GM18511 (cell line): ENCODE measurements at regions not wholly inside any gene's neighbourhood (a gene's known extent, or its start where the extent isn't known, plus 50 kb on each side); places are given as distances from the start of the nearest gene placed in this dataset.

Experiments
- ATAC-seq: cut with Tn5 transposase; IDR thresholded peaks from one replicate; pipeline ENCODE4 v1.9.1; 2021; ENCODE audit warnings: mild to moderate bottlenecking, moderate library complexity; ENCODE audit not compliant: unreplicated experiment

DNA sequence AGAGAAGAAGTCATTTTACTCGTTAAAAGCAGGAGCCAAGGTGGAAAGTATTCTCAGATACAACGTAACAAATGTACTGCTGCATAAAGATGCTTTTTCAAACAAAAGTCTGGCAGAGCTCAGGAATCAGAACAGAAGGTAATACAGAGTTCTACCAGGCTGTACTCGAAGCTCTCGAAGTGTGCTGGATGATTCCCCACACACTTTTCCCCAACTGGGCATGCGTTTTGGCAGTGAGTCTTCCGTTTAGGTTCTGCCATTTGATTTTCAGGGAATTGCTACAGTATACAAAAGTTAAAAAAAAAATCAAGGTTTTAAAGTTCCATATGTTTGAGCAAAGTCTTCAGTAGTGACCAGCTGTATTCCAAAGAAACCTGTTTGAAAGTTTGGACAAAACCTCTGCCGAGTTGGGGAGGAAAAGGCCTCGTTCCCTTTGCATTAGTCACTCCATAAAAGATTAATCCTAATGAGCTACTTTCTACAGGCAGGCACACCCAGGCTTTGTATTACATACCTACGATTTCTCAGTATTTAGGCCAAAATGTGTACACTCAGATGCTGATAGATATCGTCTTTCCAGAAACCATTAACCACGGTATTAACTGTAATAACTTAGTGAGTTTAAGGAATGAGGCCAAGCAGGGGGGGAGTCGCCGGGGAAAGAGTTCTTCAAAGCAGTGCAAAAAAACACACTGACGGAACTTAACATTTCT is 477.1 kb downstream of the LMO4 start:
- no peak for ATAC-seq

DNA sequence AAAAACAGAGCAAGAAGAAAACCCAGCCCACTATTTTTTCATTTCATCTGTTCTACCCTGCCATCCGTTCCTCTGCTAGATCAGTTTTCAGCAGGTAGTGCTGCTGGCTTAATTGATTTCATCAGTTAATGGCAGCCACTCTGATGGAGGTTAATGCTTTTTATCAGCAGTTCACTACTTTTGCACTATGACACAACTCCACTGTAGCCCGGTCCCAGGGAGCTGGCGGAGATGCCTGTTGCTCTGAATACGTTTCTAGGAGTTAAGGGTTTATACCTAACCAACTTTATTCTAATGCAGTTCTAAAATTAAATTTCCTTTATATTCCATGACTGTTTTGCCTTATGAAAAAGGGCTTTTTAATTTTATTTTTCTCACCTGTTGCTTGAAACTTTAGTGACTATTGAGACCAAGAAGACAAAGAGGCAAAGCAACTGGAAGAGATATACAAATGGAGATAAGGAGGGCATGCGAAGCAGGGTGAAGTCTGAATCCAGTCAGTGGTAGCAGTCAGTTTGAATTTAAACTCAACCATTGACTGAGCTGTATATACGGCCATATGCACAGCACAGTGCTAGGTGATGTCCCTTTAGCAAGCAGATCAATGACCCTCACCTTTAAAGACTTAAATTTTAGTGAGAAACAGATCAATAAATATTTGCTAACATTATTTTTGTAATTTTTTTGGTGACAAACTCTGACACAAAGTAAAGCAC is 477.9 kb downstream of the LMO4 start:
- ATAC-seq: no peak

DNA sequence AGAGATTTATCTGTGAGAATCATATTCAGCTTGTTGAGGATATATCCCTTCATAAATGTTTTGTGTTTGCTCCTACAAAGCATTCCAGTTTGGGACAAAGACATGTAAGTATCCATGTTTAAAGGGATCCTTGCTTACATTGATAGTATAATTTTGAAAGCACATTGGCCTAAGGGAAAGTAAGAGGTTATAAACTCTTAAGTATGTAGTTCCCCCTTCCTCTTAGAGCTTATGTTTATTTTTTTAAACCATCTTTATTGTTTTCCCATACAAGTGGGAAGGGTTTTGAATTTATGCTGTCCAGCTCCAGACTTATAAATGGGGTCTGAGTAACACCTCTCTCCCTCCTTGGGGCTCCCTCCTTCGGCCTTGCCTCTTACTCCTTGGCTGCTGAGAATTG is 481.5 kb downstream of the LMO4 start:
- ATAC-seq: no peak

DNA sequence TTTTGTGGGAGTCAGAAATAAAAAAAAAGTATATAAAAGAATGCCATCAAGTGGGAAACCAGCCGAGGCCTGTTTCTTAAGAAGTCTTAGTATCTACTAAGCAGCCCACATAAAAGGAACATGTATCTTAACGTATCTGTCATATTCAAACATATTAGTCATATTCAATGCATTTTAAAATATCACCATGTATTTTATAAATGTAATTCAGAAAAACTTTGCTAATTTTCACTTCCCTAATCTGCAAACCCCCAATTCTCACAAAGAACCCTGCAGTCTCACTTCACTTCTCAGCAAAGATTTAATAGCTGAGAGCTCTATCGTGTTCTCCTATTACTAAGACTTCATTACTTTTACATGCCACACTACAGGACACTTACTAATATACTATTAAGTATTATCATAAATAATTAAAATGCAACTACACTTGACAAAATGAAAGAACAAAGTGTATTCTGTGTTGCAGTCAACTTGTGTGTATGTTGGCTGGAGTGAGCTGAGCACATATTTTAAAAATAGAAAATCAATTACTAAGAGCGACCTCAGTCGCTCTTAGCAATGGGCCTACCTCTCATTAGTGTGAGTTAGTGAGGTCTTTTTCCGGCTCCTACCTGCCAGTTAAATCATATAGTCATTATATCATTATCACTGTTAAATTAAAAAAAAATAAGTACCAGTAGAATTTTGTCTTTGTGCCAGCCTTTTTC is 484.3 kb downstream of the LMO4 start:
- ATAC-seq: peak; percentile 90

DNA sequence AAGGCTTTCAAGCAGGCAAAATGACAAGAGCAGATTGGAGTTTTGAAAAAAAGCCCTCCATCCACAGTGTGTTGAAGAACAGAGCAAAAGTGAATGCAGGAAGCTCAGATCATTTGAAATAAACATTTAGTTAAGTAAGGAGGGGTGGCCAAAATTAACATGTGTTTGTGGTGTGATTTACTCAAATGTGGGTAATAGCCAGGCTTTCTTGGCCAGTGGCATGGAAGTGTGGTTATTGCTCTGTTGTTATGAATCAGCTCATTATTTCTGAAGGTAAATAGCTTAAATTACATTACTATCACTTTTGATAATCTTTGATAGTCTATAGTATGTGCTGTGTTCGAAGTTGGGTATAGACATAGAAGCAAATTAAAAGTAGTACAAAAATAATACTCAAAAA is 485.9 kb downstream of the LMO4 start:
- no peak for ATAC-seq

DNA sequence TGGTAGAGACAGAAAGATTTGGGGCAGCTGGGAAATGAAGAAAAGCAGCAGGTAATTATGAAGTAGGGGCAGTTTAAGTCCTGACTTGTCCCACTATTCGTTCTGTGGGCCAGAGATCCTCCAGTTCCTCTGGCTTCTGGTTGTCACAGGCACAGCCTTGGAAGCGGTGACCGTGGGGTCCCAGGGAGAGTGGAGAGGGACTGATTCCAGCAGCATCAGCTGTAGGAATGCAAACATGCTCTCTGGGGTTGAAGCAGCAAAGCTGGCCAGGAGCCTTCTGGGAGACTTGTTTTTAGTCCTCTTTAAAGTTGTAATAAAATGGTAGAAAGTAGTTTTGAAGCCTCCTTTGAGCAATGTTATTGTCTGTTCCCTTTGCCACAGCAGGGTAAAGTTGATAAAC is 488.0 kb downstream of the LMO4 start:
- ATAC-seq: no peak

DNA sequence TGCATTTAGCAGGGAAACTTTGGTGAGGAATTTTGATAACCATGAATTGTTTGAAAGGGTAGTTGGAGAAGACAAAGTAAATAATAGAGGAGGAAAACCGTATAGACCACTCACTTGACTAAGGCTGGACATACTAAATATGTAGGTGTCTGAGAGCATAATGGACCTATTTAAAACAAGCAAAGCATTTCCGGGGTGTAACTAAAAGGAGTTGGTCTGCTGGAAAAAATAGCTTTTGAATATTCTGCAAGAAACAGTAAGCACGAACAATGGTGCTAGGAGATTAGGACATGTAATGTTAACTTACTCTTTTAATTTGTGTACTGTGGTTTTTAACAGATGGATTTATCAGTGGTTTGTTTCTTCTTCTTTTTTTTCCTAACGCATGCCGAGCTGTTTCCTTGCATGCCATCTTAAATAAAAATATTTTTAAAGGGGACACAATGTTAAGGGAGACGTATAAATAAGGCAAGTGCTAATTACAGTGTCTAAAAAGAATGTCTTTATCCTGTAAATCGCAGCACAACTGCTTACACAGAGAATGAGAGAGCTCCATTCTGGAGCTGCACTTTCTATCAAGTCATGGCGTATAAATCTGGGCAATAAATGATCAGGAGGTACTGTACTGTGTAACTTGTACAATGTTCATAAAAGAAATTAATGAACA is 492.1 kb downstream of the LMO4 start:
- no peak for ATAC-seq

DNA sequence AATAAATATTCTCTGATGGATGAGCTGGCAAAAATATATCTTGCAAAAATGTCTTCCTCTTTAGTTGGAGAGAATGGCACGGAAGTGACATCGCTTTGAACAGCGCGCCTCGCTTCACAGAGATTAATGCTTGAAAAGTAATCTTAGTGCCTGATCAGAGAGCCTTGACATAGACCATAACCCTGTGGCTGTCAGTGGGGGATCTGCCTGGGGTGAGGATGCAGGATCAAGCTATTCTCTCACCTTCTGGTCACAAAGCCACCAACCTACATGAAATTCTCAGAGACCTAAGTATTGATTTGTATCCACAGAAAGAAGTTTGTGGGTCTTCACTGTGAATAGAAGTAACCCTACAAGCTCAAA is 492.6 kb downstream of the LMO4 start:
- no peak for ATAC-seq

DNA sequence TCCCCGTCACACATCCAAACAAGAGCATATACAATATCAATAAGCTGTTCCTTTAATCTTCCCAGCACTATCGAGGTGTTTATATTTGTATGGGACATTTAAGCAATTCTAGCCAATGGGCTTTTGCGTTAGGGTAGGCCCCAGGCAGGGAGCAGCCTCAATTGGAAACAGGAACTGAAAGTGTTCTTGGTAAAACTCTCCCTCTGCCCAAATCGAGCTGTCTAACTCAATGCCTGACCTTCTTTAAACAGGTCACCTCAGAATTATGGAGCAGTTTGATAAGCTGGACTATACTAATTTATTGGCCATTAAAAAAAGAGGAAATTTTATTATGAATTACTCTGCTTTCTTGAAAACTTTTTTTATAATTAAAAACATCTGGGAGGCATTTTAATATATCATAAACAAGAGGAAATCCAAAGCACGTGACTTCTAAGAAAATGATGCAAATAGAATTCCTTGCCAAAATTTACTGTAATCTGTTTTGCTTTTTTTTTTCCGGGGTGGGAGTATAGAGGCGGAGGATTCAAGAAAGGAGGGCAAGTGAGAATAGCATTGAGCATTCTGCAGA is 498.1 kb downstream of the LMO4 start:
- ATAC-seq: peak; percentile 92

DNA sequence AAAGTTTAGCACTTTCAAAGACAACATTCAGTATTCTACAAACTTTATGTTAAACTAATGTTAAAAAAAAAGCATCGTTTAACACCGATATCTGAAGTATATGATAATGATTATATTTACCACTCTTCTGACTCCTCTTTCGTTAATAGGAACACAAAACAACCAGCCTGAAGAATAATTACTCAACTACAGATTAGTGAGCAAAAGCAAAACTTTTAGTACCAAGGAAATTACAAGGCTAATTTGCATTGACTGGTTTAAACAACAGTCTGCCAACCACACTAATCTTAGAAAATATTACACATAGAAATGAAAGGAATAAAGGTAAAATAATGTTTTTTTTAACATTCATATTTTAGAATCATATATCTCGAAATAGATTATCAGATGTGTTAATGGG is 500.7 kb downstream of the LMO4 start:
- ATAC-seq: peak; percentile 56

DNA sequence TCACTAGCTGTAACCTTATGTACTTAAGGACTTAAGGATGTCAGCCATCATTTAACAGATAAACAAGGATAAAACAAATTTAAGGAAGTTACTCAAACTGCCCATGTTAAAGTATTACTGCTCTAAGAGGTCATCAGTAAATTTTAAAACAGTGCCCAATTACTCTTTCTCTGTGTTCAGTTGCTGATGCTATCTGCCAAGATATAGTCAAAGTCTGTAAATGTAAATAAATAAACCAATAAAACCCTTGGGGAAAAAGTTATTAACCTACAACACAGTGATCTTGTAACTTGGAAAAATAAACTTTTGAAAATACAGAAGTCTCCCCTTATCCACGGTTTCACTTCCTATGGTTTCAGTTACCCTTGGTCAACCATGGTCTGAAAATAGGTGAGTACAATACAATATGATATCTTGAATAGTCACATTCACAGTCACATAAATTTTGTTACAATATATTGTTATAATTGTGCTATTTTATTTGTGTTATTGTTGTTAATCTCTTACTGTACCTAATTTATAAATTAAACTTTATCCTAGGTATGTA is 501.8 kb downstream of the LMO4 start:
- no peak for ATAC-seq

DNA sequence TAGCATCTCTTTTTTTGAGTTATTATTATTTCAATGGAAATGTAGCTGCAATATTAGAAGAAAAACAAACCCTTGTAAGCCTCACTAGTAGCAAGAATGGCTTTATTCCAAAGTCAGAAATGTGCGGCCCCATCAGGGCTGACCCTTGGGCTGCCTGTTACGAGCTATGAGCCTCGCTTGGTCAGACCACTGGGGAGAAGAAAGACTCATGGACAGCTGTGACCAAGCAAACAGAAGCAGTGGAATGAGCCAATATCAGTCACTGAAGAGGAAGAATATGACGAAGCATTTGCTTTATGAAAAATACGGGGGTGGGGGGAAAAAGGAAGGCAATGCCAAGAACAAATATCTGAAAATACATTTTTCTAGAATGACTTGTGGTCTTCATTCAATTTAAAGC is 504.5 kb downstream of the LMO4 start:
- ATAC-seq: no peak

DNA sequence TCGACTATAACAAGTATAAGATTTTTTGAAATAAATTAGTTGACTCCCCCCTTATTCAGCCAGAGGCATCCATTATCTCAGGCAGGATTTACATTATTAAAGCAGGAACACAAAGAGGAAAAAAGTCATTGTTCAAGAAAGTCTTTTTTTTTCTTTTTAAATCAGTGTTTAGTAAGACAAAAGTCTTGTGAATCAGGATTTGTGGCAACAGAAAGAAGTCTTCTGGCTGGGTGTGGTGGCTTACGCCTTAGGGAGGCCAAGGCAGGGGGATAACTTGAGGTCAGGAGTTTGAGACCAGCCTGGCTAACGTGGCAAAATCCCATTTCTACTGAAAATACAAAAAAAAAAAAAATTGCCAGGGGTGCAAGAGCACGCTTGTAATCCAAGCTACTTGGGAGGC is 505.5 kb downstream of the LMO4 start:
- ATAC-seq: no peak

DNA sequence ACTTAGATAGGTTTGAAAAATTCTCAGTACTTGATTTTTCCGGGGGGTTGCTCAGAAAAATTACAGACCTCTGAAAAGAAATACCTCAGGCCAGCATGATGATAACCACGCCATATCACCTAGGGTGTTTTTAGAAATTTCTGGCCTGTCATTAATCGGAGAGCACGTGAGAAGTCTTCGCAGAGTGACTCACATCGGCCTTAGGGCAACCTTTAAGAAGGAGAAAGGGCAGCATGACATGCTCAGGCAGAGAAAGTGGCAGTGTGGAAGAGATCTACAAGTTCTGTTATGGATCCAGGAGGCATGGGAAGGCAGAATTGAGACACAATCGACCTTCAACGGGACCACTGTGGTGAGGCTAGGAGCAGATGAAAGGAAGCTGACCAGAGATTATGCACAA is 506.3 kb downstream of the LMO4 start:
- ATAC-seq: no peak

DNA sequence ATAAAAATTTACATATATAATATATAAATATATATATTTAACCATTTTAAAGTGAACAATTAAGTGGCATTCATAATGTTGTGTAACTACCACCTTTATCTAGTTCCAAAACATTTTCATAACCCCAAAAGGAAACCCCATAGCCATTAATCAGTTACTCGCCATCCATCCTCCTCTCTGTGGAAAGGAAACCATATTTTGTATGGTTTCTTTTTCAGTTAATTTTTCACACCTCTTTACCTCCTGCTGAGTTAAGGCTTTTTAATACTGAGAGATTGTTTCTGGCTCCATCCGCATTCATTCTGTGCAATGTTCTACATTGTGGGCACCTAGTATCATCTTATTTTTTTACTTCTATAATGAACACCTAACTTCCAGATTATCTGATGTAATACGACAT is 512.1 kb downstream of the LMO4 start:
- peak; percentile 97 for ATAC-seq

DNA sequence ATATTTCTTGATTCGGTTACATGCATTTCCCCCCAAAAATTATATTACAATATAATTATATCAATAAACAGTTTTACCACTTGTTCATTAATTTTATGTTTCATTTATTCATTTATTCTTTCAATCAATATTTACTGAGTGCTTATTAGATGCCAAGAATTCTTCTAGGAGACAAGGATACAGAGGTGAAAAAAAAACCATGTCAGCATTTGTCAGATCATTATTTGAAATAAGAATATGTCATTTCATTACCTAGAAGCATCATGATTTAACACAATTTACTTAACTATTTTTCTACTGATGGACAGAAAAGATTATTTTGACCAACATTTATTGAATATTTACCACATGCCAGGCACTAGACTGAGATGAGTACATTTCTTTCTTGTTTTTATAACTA is 512.7 kb downstream of the LMO4 start:
- ATAC-seq: no peak

DNA sequence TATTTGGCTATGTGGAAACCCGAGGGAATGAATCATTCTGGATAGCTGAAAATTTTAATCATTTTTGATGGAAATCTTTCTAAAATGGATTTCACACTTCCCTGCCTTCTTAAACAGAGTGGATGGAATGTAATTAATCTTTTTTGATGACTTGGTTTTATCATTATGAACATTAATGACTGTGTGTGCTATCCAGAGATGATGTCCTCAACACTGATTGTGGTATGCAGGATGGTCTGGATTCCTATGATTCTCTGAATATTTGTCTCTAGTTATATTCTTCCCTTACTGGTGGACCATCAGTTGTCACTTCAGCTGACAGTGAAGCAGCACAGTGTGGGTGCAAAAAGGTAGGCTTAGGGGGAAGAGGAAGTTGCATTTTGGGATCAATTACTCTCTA is 513.5 kb downstream of the LMO4 start:
- no peak for ATAC-seq

DNA sequence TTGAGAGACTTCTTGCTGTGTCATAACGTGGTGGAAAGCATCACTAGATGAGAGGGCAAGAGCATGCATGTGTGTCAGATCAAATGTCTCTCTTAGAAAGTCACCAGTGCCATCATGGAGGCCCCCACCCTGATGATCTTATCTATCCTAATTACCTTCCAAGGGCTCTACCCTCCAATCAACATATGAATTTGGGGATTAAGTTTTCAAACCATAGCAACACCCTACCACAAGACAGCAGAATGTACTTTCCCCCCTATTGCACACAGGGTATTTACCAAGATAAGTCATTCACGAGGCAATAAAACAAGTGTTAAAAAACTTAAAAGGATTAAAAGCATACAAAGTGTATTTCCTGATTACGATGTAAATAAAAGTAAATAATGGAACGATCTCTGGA is 515.6 kb downstream of the LMO4 start:
- ATAC-seq: no peak

DNA sequence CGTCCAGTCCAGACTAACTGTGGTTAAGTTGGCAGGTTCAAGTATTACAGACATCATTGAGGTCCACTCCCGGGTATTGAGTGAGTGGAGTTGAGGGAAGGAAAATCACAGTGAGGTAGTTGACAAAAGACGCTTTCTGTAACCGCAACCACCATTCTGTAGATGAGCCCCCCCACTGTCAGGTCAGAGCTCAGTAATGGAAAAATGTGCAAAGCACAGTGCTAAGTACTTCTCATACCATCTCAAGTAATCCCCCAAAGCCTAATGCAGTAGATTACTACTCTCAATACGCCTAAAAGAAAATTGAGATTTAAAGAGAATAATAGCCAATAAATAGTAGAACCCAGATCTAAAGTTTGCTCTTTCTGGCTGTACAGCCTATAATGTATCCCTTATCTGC is 522.8 kb downstream of the LMO4 start:
- no peak for ATAC-seq

DNA sequence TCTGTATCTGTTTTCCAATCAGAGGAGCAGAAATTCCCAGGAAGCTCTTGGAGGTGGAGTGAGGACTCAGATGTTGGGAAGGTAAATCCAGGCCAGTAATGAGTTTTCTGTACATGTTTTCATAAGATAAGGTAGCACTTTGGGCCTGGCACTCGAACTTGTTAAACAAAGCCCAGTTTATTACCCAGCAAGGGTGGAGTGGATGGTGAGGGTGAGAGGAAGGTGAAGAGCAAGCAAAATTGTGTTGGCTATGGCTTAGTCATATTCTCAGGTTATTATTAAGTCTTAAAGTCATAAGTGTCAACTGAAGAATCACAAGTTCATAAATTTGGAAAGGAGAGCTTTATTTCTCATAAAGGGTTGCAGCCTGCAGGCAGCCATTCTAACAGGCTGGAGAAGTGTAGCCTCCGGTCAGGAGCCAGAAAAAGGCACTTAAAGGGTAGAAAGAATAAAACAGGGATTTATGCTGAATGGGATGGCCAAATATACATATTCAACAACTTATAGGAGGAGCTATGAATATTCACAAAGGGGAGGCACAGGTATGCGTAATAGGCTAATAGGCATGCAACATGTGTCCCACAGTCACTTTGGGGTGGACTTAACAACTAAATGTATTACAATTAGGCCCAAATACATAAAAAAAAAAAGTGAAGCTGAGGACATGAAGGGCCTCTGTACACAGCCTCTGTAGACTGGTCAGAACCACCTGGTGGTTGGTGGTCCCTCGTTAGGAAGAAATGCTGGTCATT is 523.9 kb downstream of the LMO4 start:
- no peak for ATAC-seq
